ENCODE measurements at regions not wholly inside any gene's neighbourhood (a gene's known extent, or its start where the extent isn't known, plus 50 kb on each side); places are given as distances from the start of the nearest gene placed in this dataset.

DNA sequence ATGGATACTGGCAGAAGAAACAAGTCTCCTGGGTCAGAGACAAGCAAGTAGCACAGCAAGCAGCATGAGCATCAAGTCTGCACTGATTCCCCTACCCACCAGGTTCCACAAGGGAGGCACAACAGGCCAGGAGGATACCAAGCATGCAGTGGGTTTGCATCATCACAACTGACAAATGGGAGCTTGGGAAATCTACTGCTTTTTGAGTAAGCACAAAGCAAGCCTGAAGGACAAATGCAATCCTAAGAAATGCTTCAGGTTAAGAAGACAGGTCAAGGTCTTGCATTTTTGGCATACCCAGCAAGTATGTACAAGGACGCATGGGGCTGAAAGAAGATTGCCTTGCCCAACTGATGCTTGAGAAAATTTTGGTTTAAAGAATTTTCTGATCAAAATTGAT is 279.6 kb downstream of the PDGFC start:
- no peaks in the 10 kb centered on the region for H3K27me3 ChIP-seq
- H3K36me3 ChIP-seq, result no peaks in the 10 kb centered on the region
- no peaks in the 10 kb centered on the region for H3K4me1 ChIP-seq
- WGBS, 2 donors, result 47 to 63% methylated on average over 1 of the region's 1 CpG
- intact Hi-C loops (cut with DNase I), result no loop called here
- TF ChIP-seq, protein P1, sequence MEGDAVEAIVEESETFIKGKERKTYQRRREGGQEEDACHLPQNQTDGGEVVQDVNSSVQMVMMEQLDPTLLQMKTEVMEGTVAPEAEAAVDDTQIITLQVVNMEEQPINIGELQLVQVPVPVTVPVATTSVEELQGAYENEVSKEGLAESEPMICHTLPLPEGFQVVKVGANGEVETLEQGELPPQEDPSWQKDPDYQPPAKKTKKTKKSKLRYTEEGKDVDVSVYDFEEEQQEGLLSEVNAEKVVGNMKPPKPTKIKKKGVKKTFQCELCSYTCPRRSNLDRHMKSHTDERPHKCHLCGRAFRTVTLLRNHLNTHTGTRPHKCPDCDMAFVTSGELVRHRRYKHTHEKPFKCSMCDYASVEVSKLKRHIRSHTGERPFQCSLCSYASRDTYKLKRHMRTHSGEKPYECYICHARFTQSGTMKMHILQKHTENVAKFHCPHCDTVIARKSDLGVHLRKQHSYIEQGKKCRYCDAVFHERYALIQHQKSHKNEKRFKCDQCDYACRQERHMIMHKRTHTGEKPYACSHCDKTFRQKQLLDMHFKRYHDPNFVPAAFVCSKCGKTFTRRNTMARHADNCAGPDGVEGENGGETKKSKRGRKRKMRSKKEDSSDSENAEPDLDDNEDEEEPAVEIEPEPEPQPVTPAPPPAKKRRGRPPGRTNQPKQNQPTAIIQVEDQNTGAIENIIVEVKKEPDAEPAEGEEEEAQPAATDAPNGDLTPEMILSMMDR (IDR thresholded peaks at IDR 0.05), result no peak
- DNase-seq (no peak), FAIRE-seq (no peak), ATAC-seq (no peak)
- H3K4me3 ChIP-seq, result no peak overlapping the region
- no peak overlapping the region for H3K27ac ChIP-seq
- no peaks in the 10 kb centered on the region for H3K9me3 ChIP-seq

DNA sequence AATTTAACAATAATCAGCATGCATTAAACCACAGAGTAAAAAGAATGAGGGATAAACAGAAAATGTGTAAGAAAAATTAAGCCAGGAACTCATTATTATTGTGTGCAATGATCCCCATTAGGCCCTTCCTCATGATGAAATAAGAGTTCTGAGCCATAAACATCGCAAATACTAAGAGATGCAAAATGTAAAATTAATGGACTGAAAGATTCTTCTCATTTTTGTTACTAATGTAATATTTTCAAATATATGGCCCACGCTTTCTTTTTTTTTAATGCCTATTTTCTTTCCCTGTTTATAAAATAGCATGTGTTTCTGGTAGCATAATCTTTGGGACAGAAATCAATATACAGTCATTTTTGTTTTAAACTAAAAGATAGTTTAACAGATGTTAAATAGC is 281.0 kb downstream of the PDGFC start:
- no peaks in the 10 kb centered on the region for H3K27me3 ChIP-seq
- H3K9me3 ChIP-seq, result no peaks in the 10 kb centered on the region
- WGBS, 2 donors, result 91 to 94% methylated on average over 2 of the region's 2 CpGs
- H3K4me3 ChIP-seq, result no peak overlapping the region
- intact Hi-C loops (cut with DNase I), result no loop called here
- TF ChIP-seq, protein P1 (IDR thresholded peaks at IDR 0.05), result no peak
- H3K36me3 ChIP-seq, result no peaks in the 10 kb centered on the region
- H3K4me1 ChIP-seq, result no peaks in the 10 kb centered on the region
- DNase-seq (no peak), FAIRE-seq (no peak), ATAC-seq (no peak)
- H3K27ac ChIP-seq, result no peak overlapping the region

DNA sequence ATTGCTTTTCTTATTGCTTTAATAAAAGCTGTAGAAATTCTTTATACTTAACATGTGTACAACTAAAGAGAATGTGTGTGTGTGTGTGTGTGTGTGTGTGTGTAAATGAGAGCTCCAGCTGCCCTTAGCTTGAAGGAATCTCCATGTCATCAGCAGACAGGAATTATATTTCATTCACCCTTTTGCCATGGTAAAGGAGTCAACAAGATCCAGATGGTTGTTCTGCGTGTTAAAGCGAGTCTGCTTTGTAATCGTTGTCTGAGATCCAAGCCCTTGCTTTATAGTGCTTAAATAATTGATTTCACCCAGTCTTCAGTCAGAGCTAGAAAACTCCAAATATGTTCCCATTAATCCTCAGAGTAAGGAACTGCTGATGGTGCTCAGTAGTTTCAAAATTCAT is 285.5 kb downstream of the PDGFC start:
- DNase-seq (no peak), FAIRE-seq (no peak), ATAC-seq (no peak)
- H3K4me3 ChIP-seq, result no peak overlapping the region
- no peaks in the 10 kb centered on the region for H3K36me3 ChIP-seq
- intact Hi-C loops (cut with DNase I), result no loop called here
- peaks cover 0 to 3% (median 0%) of the 10 kb centered on the region in 4 donors for H3K27me3 ChIP-seq
- no peaks in the 10 kb centered on the region for H3K9me3 ChIP-seq
- TF ChIP-seq, protein P1 (IDR thresholded peaks at IDR 0.05), result no peak
- WGBS, 2 donors, result 36 to 51% methylated on average over 3 of the region's 3 CpGs
- no peak overlapping the region for H3K27ac ChIP-seq
- no peaks in the 10 kb centered on the region for H3K4me1 ChIP-seq

DNA sequence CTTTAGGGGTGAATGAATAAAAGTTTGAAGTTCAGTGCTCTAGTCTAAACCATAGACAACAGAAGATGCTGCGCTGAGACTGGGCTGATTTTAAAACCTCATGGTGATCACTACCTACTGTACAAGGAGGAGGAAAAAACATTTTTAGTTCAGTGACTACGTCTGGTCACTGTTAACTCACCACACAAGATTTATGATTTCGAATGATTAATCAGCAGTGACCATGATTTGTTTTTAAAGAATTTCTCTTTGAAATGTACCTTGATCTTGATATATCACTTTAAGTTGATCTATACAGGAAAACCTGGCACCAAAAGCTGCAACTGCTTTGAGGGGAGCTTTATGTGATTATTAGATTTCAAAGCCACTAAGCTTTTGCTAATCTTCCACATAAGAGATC is 286.3 kb downstream of the PDGFC start:
- intact Hi-C loops (cut with DNase I), result no loop called here
- no peak overlapping the region for H3K4me3 ChIP-seq
- H3K4me1 ChIP-seq, result no peaks in the 10 kb centered on the region
- TF ChIP-seq, protein P1 (IDR thresholded peaks at IDR 0.05), result no peak
- peaks cover 0 to 3% (median 0%) of the 10 kb centered on the region in 4 donors for H3K27me3 ChIP-seq
- H3K36me3 ChIP-seq, result no peaks in the 10 kb centered on the region
- no peak overlapping the region for H3K27ac ChIP-seq
- WGBS, 2 donors, result 52 to 59% methylated on average over 3 of the region's 3 CpGs
- ATAC-seq, result no peak
- no peak for DNase-seq
- H3K9me3 ChIP-seq, result no peaks in the 10 kb centered on the region
- FAIRE-seq, result no peak

DNA sequence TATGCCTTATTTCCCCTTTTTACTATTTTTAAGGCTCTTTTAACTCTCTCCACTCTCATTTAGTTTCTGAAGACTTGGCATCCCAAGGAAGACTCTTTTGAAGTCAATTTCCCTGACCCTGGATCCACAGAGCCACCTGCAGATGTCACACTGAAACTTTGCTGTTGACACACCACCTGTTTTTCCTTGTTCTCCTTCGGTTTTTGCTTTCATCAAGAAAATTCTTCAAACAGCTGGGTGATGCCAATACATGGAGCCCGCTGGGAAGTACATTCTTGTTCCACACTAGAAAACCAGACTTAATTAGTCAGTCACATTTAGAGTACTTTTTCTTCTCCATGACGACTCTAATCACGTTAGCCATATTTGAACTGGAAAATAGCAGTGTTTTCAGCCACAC is 293.9 kb downstream of the PDGFC start:
- Histone ChIP-seq H3K4me1 (peaks cover 0 to 3% (median 0%) of the 10 kb centered on the region in 3 donors), H3K27me3 (no peaks in the 10 kb centered on the region), H3K9me3 (no peaks in the 10 kb centered on the region), H3K4me3 (no peak overlapping the region), H3K27ac (no peak overlapping the region), H3K36me3 (no peaks in the 10 kb centered on the region)
- no peak for DNase-seq
- intact Hi-C loops (cut with DNase I), result no loop called here
- no peak for ATAC-seq
- WGBS, 2 donors, result 44% methylated on average over 4 of the region's 4 CpGs
- no peak for FAIRE-seq
- TF ChIP-seq, protein P1 (IDR thresholded peaks at IDR 0.05), result no peak
